Gastroesophageal sphincter (tissue), 4 donors: ENCODE measurements at regions not wholly inside any gene's neighbourhood (a gene's known extent, or its start where the extent isn't known, plus 50 kb on each side); places are given as distances from the start of the nearest gene placed in this dataset.
"Not testable (repeated sequence)": the region's sequence is repeated elsewhere in the genome, so short reads cannot be mapped to it uniquely, and the experiment has no call there.

Source experiments
- ATAC-seq: fragments of 150-250 bp; one replicate; pipeline ENCODE4 v1.9.1; 2016; ENCODE audit warnings: mild to moderate bottlenecking, moderate library complexity
- H3K27ac ChIP-seq, 4 donors: fragments of 200-600 bp; sonication (generic) in 3 of 4; 1 replicate in 3 of 4; 2 replicates in 1 of 4; pipeline ENCODE4 v1.5.1; 2016 to 2019
- H3K27me3 ChIP-seq: fragments of 200-600 bp; sonication (generic); one replicate; pipeline ENCODE4 v1.5.1; 2019
- H3K36me3 ChIP-seq, 2 donors: fragments of 200-600 bp; sonication (generic); one replicate each; pipeline ENCODE4 v1.5.1; 2019; ENCODE audit warnings: control low read depth in 1 of 2
- H3K4me1 ChIP-seq, 3 donors: fragments of 200-600 bp; sonication (generic); 1 replicate in 2 of 3; 2 replicates in 1 of 3; pipeline ENCODE4 v1.5.1; 2016 to 2019; ENCODE audit warnings: control low read depth in 2 of 3
- H3K4me3 ChIP-seq, 2 donors: fragments of 200-600 bp; sonication (generic); one replicate each; pipeline ENCODE4 v1.5.1; 2019; ENCODE audit warnings: mild to moderate bottlenecking in 1 of 2, moderate library complexity in 1 of 2
- H3K9me3 ChIP-seq, 3 donors: fragments of 200-600 bp; sonication (generic); one replicate each; pipeline ENCODE4 v1.5.1; 2017 to 2019; ENCODE audit warnings: control low read depth in 2 of 3
- CTCF ChIP-seq, 4 experiments: fragments of 200-600 bp in 2 of 4; fragments of 450-650 bp in 2 of 4; sonication (generic) in 1 of 4; IDR thresholded peaks; one replicate each; pipeline ENCODE4 v1.5.1; 2017 to 2019; ENCODE audit warnings: antibody characterized with exemption in 4 of 4, mild to moderate bottlenecking in 2 of 4, moderate library complexity in 2 of 4
- EP300 ChIP-seq: sonication (generic); formaldehyde crosslinking; IDR thresholded peaks from one replicate; pipeline ENCODE4 v1.6.1; 2017; ENCODE audit warnings: antibody characterized with exemption, mild to moderate bottlenecking
- POLR2A ChIP-seq, 2 donors: fragments of 450-650 bp; IDR thresholded peaks; one replicate each; pipeline ENCODE4 v1.6.1; 2017; ENCODE audit warnings: antibody characterized with exemption in 2 of 2, mild to moderate bottlenecking in 2 of 2, moderate library complexity in 1 of 2
- POLR2AphosphoS5 ChIP-seq: sonication (generic); formaldehyde crosslinking; IDR thresholded peaks from one replicate; pipeline ENCODE4 v1.6.1; 2017; ENCODE audit warnings: antibody characterized with exemption
- WGBS, 2 donors: methylation state at CpG; one replicate each; pipeline ENCODE4 v1.1.5; 2018; ENCODE audit warnings: low coverage in 1 of 2; 5-methylcytosine and 5-hydroxymethylcytosine counted together

- H3K9me3 ChIP-seq, result peaks cover 0 to 4% (median 0%) of the 10 kb centered on the region in 3 donors
- no peaks in the 10 kb centered on the region for H3K4me1 ChIP-seq
- H3K27me3 ChIP-seq, result peaks cover 7% of the 10 kb centered on the region
- 52 to 76% methylated on average over 4 of the region's 4 CpGs for WGBS, 2 donors
- TF ChIP-seq POLR2AphosphoS5 (no peak), POLR2A (IDR thresholded peaks at IDR 0.05) (no peak), EP300 (no peak), CTCF (IDR thresholded peaks at IDR 0.05) (no peak)
- ATAC-seq, result no peak
- no peaks in the 10 kb centered on the region for H3K36me3 ChIP-seq
- no peak overlapping the region for H3K27ac ChIP-seq
- H3K4me3 ChIP-seq, result no peak overlapping the region
Observed at GRCh38 chr5:136453986-136454758, 88.8 kb upstream of the TRPC7 start.

GRCh38 chr5:136453199-136453598 is 87.9 kb upstream of the TRPC7 start:
- Histone ChIP-seq H3K27ac (no peak overlapping the region), H3K4me1 (no peaks in the 10 kb centered on the region), H3K4me3 (no peak overlapping the region), H3K36me3 (no peaks in the 10 kb centered on the region), H3K9me3 (peaks cover 0 to 4% (median 0%) of the 10 kb centered on the region in 3 donors), H3K27me3 (peaks cover 7% of the 10 kb centered on the region)
- ATAC-seq, result no peak
- TF ChIP-seq POLR2A (IDR thresholded peaks at IDR 0.05), result no peak
- no peak for TF ChIP-seq CTCF (IDR thresholded peaks at IDR 0.05)
- no peak for TF ChIP-seq POLR2AphosphoS5
- TF ChIP-seq EP300, result no peak

- H3K4me3 ChIP-seq, H3K4me1 ChIP-seq, ATAC-seq, H3K36me3 ChIP-seq, H3K27ac ChIP-seq: not testable (repeated sequence)
- Histone ChIP-seq H3K9me3 (peaks cover 0 to 15% (median 0%) of the 10 kb centered on the region in 3 donors), H3K27me3 (peaks cover 19% of the 10 kb centered on the region)
- 31 to 60% methylated on average over 2 of the region's 2 CpGs for WGBS, 2 donors
Observed at GRCh38 chr5:136447576-136447975, 82.2 kb upstream of the TRPC7 start.

- Histone ChIP-seq H3K4me3 (no peak overlapping the region), H3K9me3 (peaks cover 0 to 15% (median 0%) of the 10 kb centered on the region in 3 donors), H3K27me3 (peaks cover 12% of the 10 kb centered on the region), H3K27ac (no peak overlapping the region), H3K36me3 (no peaks in the 10 kb centered on the region), H3K4me1 (no peaks in the 10 kb centered on the region)
- TF ChIP-seq POLR2A (IDR thresholded peaks at IDR 0.05) (no peak), POLR2AphosphoS5 (no peak), EP300 (no peak), CTCF (IDR thresholded peaks at IDR 0.05) (no peak)
- WGBS, 2 donors, result 100% methylated on average over 1 of the region's 6 CpGs
- ATAC-seq, result no peak
Observed at GRCh38 chr5:136446565-136446964, 81.2 kb upstream of the TRPC7 start.

GRCh38 chr5:136444099-136444498 is 78.8 kb upstream of the TRPC7 start:
- H3K4me3 ChIP-seq, H3K36me3 ChIP-seq, ATAC-seq, H3K27ac ChIP-seq, H3K4me1 ChIP-seq: not testable (repeated sequence)
- Histone ChIP-seq H3K9me3 (peaks cover 0 to 11% (median 0%) of the 10 kb centered on the region in 3 donors), H3K27me3 (peaks cover 12% of the 10 kb centered on the region)
- no CpG with 5 or more reads among the region's 12 CpGs for WGBS, 2 donors

- H3K36me3 ChIP-seq, result no peaks in the 10 kb centered on the region
- H3K27me3 ChIP-seq, result no peaks in the 10 kb centered on the region
- peaks cover 0 to 7% (median 0%) of the 10 kb centered on the region in 3 donors for H3K9me3 ChIP-seq
- no peak overlapping the region for H3K27ac ChIP-seq
- no peaks in the 10 kb centered on the region for H3K4me1 ChIP-seq
- TF ChIP-seq EP300 (no peak), POLR2AphosphoS5 (no peak), POLR2A (IDR thresholded peaks at IDR 0.05) (no peak), CTCF (IDR thresholded peaks at IDR 0.05) (no peak)
- ATAC-seq, result no peak
- H3K4me3 ChIP-seq, result no peak overlapping the region
Observed at GRCh38 chr5:136439367-136439766, 74.0 kb upstream of the TRPC7 start.
